NT2/D1 (cell line): ENCODE measurements at regions not wholly inside any gene's neighbourhood (a gene's known extent, or its start where the extent isn't known, plus 50 kb on each side); places are given as distances from the start of the nearest gene placed in this dataset.

Experiments
- SUZ12 ChIP-seq: IDR thresholded peaks from 2 replicates; pipeline ENCODE4 v1.6.1; 2011; ENCODE audit not compliant: insufficient read length, insufficient read depth; ENCODE audit errors: extremely low read depth
- YY1 ChIP-seq: IDR thresholded peaks from 2 replicates; pipeline ENCODE4 v1.6.1; 2011; ENCODE audit not compliant: insufficient read length, insufficient read depth
- ZNF274 ChIP-seq: IDR thresholded peaks from 2 replicates; pipeline ENCODE4 v1.6.1; 2011; ENCODE audit warnings: mild to moderate bottlenecking, low read depth, low read length

GRCh38 chr6:1001655-1002349, 308.9 kb upstream of the EXOC2 start:
- TF ChIP-seq YY1 (no peak), ZNF274 (no peak), SUZ12 (no peak)
